ENCODE measurements at regions not wholly inside any gene's neighbourhood (a gene's known extent, or its start where the extent isn't known, plus 50 kb on each side); places are given as distances from the start of the nearest gene placed in this dataset.

DNA sequence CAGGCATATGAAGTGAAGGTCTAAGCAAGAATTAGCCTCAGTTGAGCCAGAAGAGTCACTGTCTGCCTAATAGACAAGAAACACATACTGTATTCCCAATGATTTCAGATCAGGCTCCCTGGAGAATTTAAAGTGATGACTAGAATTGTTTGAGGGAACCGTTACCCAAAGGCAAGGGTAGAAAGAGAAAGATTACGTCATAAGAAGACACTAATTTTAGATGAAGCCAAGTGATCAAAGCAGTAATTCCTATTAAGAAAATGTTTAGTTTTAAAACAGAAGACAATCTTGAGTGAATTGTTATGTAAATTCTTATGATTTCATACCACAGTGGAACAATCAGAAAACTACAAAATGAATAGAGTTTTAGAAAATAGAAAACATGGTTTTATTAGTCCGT lies 194.5 kb upstream of the ARSJ start:
- TF ChIP-seq, protein P1, sequence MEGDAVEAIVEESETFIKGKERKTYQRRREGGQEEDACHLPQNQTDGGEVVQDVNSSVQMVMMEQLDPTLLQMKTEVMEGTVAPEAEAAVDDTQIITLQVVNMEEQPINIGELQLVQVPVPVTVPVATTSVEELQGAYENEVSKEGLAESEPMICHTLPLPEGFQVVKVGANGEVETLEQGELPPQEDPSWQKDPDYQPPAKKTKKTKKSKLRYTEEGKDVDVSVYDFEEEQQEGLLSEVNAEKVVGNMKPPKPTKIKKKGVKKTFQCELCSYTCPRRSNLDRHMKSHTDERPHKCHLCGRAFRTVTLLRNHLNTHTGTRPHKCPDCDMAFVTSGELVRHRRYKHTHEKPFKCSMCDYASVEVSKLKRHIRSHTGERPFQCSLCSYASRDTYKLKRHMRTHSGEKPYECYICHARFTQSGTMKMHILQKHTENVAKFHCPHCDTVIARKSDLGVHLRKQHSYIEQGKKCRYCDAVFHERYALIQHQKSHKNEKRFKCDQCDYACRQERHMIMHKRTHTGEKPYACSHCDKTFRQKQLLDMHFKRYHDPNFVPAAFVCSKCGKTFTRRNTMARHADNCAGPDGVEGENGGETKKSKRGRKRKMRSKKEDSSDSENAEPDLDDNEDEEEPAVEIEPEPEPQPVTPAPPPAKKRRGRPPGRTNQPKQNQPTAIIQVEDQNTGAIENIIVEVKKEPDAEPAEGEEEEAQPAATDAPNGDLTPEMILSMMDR (conservative IDR thresholded peaks at IDR 0.05): no peak
- TF ChIP-seq EZH2 (IDR thresholded peaks at IDR 0.05; ENCODE audit: low read depth): no peak

Measured in PC-9 (cell line).